Left ventricle myocardium superior (tissue), 1 donor: ENCODE measurements at regions not wholly inside any gene's neighbourhood (a gene's known extent, or its start where the extent isn't known, plus 50 kb on each side); places are given as distances from the start of the nearest gene placed in this dataset.

Source experiments
- ATAC-seq: fragments of 200-7000 bp; cut with Tn5 transposase; one replicate; pipeline ENCODE4 v1.9.1; 2020; ENCODE audit warnings: mild to moderate bottlenecking, moderate library complexity
- DNase-seq: peaks from one replicate; pipeline ENCODE4 v3.0.0-alpha.2; 2020
- intact Hi-C: fragments of 100-400 bp; cut with micrococcal nuclease; formaldehyde crosslinking; loops from one replicate; pipeline ENCODE4 v1.11.0; 2022
- donor health status: DM: no; HTN: yes; CAD: no; lungs with severe emphysema.

- no peak for ATAC-seq
- intact Hi-C loops: no loop called here
- no peak for DNase-seq
Measured at GRCh38 chr10:107754814-107755213, 590.3 kb upstream of the SORCS1 start.

DNA sequence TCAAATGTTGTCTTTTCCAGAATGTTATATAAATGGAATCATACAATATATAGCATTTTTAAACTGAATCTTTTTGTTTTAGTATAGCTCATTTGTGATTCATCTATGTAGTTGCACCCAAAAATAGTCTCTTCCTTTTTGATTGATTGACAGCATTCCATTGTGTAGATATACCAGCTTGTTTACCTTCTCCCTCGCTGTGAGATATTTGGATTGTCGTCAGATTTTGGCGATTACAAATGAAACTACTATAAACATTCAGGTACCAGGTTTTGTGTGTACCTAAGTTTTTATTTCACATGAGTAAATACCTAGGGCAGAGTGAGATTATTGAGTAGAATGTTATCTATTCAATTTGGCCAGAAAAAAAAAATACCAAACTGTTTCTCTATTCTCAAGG, 584.7 kb upstream of the SORCS1 start:
- intact Hi-C loops: no loop called here
- ATAC-seq (no peak), DNase-seq (no peak)

GRCh38 chr10:107747851-107748250, 583.3 kb upstream of the SORCS1 start:
- intact Hi-C loops: no loop called here
- no peak for ATAC-seq
- DNase-seq: no peak

- DNase-seq (no peak), ATAC-seq (no peak)
- intact Hi-C loops: no loop called here
Measured at GRCh38 chr10:107741971-107742370, 577.5 kb upstream of the SORCS1 start.

DNA sequence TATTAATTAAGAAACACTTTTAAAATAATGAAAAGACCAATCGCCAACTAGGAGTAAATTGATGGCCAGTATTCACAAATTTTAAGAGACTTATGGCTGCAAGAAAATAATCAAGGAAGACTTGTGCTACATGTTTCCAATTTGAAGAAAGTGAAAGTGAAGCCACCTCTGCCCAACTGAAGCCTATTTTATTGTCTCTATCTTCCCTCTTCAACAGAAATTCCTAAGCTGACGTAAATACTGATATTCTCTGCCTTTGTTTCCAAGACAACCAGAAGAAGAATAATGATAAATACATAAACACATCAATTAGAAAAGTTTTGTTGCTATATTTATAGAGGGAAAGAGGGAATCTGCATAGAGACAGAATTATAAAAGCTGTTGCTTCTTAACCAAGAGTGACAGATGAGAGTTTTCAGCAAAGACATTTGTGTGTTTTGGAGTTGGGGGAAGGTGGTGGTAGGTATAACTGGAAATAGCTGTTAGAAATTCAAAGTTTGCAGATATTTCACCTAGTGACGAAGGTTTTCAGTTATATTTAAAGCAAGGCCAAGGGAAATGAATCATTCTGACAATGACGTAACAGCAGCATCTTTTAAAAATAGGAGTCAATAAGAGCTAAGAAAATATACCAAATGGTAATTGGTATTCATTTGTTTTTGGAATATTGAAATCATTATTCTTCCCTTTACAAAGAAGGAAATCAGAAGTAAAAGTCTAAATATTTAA, 576.6 kb upstream of the SORCS1 start:
- no peak for DNase-seq
- intact Hi-C loops: no loop called here
- ATAC-seq: no peak

GRCh38 chr10:107739951-107740350, 575.4 kb upstream of the SORCS1 start:
- DNase-seq (no peak), ATAC-seq (no peak)
- intact Hi-C loops: no loop called here

DNA sequence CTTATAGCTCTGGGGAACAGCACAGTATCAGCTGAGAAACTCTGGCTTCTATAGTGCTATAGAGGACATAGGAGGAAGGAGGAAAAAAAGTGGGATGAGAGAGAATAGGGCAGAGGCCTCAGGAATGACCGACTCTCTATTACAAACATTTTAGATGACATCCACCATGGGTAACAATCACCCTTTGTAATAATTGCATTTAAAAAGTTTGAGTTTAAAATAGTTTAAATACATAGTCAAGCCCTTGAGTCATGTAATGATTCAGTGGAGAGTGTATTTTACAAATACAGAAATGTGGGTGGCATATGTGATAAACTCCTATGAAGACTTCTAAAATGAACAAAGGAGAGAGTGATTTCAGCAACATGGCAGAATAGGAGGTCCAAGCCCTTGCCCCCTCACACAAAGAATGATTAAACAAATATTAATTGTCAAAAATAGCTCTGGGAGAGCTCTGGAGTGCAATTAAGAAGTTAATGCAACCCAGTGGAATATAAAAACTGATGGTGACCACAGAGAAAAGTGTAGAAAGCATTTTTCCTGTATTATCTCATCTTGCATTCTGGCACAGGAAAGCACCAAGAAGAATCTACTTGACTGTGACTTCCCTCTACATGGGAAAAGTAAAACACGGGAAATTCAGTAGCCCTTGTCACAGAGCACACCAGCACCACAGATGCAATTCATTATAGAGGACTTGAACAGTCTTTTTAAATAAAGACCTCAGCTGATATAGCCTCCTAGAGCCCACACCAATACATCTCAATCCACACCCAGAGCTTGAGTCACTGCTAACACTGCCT, 569.0 kb upstream of the SORCS1 start:
- ATAC-seq (no peak), DNase-seq (no peak)
- intact Hi-C loops: no loop called here

- intact Hi-C loops: no loop called here
- ATAC-seq: no peak
Measured at GRCh38 chr10:107732045-107732444, 567.5 kb upstream of the SORCS1 start.

GRCh38 chr10:107728807-107729206, 564.3 kb upstream of the SORCS1 start:
- intact Hi-C loops: no loop called here
- ATAC-seq (no peak), DNase-seq (no peak)

More at GRCh38 chr10:107732045-107732444, 567.5 kb upstream of the SORCS1 start:
- no peak for DNase-seq

DNA sequence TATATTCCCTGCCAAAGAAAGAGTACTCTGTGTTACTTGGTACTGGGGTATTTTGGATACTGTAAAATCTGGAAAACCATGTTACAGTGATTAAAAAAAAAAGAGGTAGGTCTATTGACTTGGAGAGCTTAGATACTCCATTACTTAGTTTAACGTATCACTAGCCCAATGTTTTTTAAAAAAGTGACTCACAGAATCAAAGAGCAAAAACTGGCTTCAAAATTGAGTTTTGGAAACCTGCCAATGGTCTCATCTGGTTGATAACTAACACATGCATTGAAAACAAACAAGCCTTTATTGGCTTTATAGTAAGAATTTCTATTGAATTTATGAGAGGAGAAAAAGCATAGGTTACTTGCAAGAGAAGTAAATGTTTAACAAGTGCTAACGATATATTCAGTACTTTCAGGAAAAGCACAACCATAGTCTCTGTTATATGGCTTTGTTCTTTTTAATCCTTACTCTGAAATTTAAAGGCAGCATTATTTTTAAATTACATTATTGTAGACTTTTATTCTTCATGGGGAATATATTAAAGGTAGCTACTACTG, 563.3 kb upstream of the SORCS1 start:
- ATAC-seq: no peak
- DNase-seq: no peak
- intact Hi-C loops: no loop called here

- ATAC-seq (no peak), DNase-seq (no peak)
- intact Hi-C loops: no loop called here
Measured at GRCh38 chr10:107718864-107719263, 554.4 kb upstream of the SORCS1 start.

DNA sequence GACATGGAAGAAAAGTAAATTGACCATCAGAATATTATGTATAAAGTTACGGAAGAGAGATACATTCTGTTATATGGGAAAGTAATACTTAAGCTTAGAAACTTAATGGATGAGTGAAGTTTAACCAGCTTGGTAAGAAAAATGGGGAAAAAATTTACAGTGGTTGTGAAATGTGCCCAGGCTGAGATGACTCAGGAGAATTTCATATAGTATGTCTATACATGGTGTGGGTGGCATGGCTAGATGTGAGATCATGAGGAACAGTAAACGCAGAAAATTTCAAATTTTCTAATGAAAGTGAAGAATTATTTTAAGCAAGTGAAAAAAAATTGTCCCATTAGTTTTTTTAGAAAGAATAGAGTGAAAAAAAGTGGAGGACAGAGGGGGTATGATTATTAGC, 552.5 kb upstream of the SORCS1 start:
- intact Hi-C loops: no loop called here
- ATAC-seq: no peak
- no peak for DNase-seq

GRCh38 chr10:107715565-107715964, 551.1 kb upstream of the SORCS1 start:
- ATAC-seq (no peak), DNase-seq (no peak)
- intact Hi-C loops: no loop called here

DNA sequence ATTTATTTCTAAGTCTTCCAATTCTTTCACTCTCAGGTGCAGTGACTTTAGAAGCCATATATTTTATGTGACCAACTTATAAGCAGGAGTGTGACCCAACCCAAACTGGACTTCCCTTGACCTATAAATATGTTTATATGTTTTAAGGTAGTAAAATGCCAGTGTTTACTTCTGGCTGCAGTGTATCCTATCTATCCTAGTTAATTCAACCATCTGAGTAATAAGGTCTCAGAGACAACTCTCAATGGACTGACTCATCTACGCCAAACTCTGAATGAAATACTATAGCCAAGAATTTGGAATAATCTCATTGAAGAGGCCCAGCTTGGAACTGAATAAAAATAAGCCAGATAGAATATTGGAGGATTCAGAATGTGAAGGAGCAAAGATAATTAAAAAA, 544.5 kb upstream of the SORCS1 start:
- intact Hi-C loops: no loop called here
- ATAC-seq: no peak
- no peak for DNase-seq

- intact Hi-C loops: no loop called here
- DNase-seq: no peak
- ATAC-seq: no peak
Measured at GRCh38 chr10:107706096-107706725, 541.7 kb upstream of the SORCS1 start.

- intact Hi-C loops: no loop called here
- DNase-seq: no peak
- no peak for ATAC-seq
Measured at GRCh38 chr10:107701943-107702342, 537.4 kb upstream of the SORCS1 start.

DNA sequence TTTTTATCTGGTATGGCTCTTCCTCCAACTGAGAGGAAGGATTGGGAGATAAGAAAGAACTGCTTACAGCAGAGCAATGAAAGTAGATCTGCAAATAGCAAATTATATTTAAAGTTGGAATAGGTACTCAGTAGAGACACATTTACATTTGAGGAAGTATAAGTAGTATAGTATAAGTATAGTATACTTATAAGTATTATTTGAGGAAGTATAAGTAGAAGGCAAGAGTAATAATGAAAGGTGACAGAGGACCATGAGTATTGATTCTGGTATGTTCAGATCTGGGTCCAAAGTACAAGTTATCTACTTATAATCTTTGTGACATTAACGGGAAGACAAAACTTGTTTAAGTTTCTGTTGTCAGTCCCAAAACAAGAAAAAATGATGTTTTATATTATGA, 527.6 kb upstream of the SORCS1 start:
- no peak for DNase-seq

GRCh38 chr10:107689323-107689722, 524.8 kb upstream of the SORCS1 start:
- intact Hi-C loops: no loop called here
- no peak for ATAC-seq
- DNase-seq: no peak

More for the DNA sequence above, 527.6 kb upstream of the SORCS1 start:
- no peak for ATAC-seq
- intact Hi-C loops: no loop called here

DNA sequence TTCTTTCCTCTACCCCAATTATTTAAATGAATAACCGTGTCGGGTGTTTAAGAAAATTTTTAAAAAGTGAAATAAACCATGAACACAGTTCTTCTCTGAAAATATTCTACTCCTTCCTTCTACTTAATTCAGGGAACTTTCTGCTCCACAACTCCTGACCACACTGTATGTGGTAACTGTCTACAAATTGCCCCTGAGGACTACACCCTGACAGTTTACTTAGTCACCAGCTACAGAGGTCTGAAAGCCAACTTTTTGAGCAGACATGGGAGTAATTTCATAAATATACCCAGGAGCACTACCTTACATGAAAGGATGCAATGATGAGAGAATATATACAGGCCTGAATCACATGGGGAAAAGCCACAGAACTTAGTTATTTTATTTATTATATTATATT, 523.2 kb upstream of the SORCS1 start:
- ATAC-seq: no peak
- intact Hi-C loops: no loop called here
- no peak for DNase-seq

GRCh38 chr10:107686095-107686494, 521.6 kb upstream of the SORCS1 start:
- DNase-seq: peak; percentile 25
- intact Hi-C loops: no loop called here
- peak; percentile 35 for ATAC-seq
